Small intestine (tissue), 7 donors: ENCODE measurements at regions not wholly inside any gene's neighbourhood (a gene's known extent, or its start where the extent isn't known, plus 50 kb on each side); places are given as distances from the start of the nearest gene placed in this dataset.

Source experiments
- DNase-seq, 2 donors: peaks; one replicate each; pipeline versions ENCODE4 v3.0.0 to v3.0.0-alpha.2; 2013
- FAIRE-seq: peaks from 2 replicates; lab custom pipeline; 2012; peaks lifted over from hg19 to GRCh38; lab: Jason Lieb, UNC
- H3K27ac ChIP-seq, 3 donors: one replicate each; pipeline ENCODE4 v1.5.1; 2013; ENCODE audit warnings: low read length in 2 of 3, mild to moderate bottlenecking in 2 of 3, control low read depth in 1 of 3, inconsistent platforms in 1 of 3, low read depth in 1 of 3, moderate library complexity in 1 of 3
- H3K27me3 ChIP-seq, 3 donors: one replicate each; pipeline ENCODE4 v1.6.1; 2013; ENCODE audit warnings: low read length in 3 of 3, inconsistent platforms in 1 of 3; ENCODE audit not compliant: control insufficient read depth in 3 of 3, insufficient read depth in 3 of 3
- H3K36me3 ChIP-seq, 3 donors: one replicate each; pipeline ENCODE4 v1.6.1; 2013; ENCODE audit warnings: low read length in 3 of 3, inconsistent platforms in 1 of 3, low read depth in 1 of 3, mild to moderate bottlenecking in 1 of 3, moderate library complexity in 1 of 3; ENCODE audit not compliant: control insufficient read depth in 3 of 3, insufficient read depth in 2 of 3
- H3K4me1 ChIP-seq, 3 donors: one replicate each; pipeline ENCODE4 v1.6.1; 2013; ENCODE audit warnings: low read length in 2 of 3, inconsistent platforms in 1 of 3, low read depth in 1 of 3, mild to moderate bottlenecking in 1 of 3, moderate library complexity in 1 of 3; ENCODE audit not compliant: control insufficient read depth in 3 of 3, insufficient read depth in 2 of 3
- H3K4me3 ChIP-seq, 3 donors: one replicate each; pipeline ENCODE4 v1.5.1; 2013; ENCODE audit warnings: low read length in 3 of 3, control low read depth in 1 of 3, inconsistent platforms in 1 of 3, low read depth in 1 of 3, mild to moderate bottlenecking in 1 of 3, moderate library complexity in 1 of 3
- H3K9me3 ChIP-seq, 2 donors: one replicate each; pipeline ENCODE4 v1.6.1; 2013; ENCODE audit warnings: low read depth in 1 of 2, low read length in 1 of 2; ENCODE audit not compliant: control insufficient read depth in 2 of 2, insufficient read depth in 1 of 2
- WGBS, 3 donors: extraction: QIAGEN DNeasy Blood & Tissue Kit; methylation state at CpG; one replicate each; pipeline ENCODE4 v1.1.7; 2013; 5-methylcytosine and 5-hydroxymethylcytosine counted together
- donor health status: healthy with polysubstance abuse.
- donor health status: control.
- donor health status: control.
- donor health status: Bipolar disorder and iron deficiency.
- donor health status: healthy.

GRCh38 chr9:129391221-129391661, 213.2 kb upstream of the IER5L start:
- no peak for FAIRE-seq
- 65 to 86% (median 84%) methylated on average over 12 of the region's 12 CpGs for WGBS, 3 donors

GRCh38 chr9:129390541-129390940, 212.5 kb upstream of the IER5L start:
- DNase-seq (no peak), FAIRE-seq (no peak)
- no peak overlapping the region for H3K4me3 ChIP-seq
- WGBS, 3 donors, result 71 to 84% (median 77%) methylated on average over 3 of the region's 3 CpGs
- H3K4me1 ChIP-seq, result peaks cover 2 to 24% (median 4%) of the 10 kb centered on the region in 3 donors
- H3K27ac ChIP-seq, result no peak overlapping the region
- no peaks in the 10 kb centered on the region for H3K36me3 ChIP-seq
- H3K9me3 ChIP-seq, result no peaks in the 10 kb centered on the region
- no peaks in the 10 kb centered on the region for H3K27me3 ChIP-seq

More at GRCh38 chr9:129391221-129391661, 213.2 kb upstream of the IER5L start:
- H3K4me3 ChIP-seq, result no peak overlapping the region
- DNase-seq, result no peak
- no peaks in the 10 kb centered on the region for H3K36me3 ChIP-seq
- no peaks in the 10 kb centered on the region for H3K9me3 ChIP-seq
- H3K4me1 ChIP-seq, result peaks cover 2 to 24% (median 4%) of the 10 kb centered on the region in 3 donors
- no peaks in the 10 kb centered on the region for H3K27me3 ChIP-seq
- H3K27ac ChIP-seq, result no peak overlapping the region

GRCh38 chr9:129387822-129388221, 209.8 kb upstream of the IER5L start:
- DNase-seq, result no peak
- Histone ChIP-seq H3K9me3 (no peaks in the 10 kb centered on the region), H3K4me1 (peaks cover 2 to 35% (median 4%) of the 10 kb centered on the region in 3 donors), H3K27ac (no peak overlapping the region), H3K27me3 (no peaks in the 10 kb centered on the region), H3K36me3 (peaks cover 0 to 2% (median 0%) of the 10 kb centered on the region in 3 donors), H3K4me3 (no peak overlapping the region)
- no peak for FAIRE-seq
- 27 to 52% (median 37%) methylated on average over 3 of the region's 3 CpGs for WGBS, 3 donors

- Histone ChIP-seq H3K36me3 (peaks cover 0 to 2% (median 0%) of the 10 kb centered on the region in 3 donors), H3K4me3 (no peak overlapping the region), H3K9me3 (no peaks in the 10 kb centered on the region), H3K4me1 (peaks cover 2 to 39% (median 5%) of the 10 kb centered on the region in 3 donors), H3K27me3 (no peaks in the 10 kb centered on the region), H3K27ac (no peak overlapping the region)
- WGBS, 3 donors, result 80 to 93% (median 92%) methylated on average over 6 of the region's 6 CpGs
- DNase-seq (no peak), FAIRE-seq (no peak)
These were observed 208.7 kb upstream of the IER5L start for GRCh38 chr9:129386812-129387177.

GRCh38 chr9:129385211-129385934, 207.3 kb upstream of the IER5L start:
- H3K27ac ChIP-seq, result no peak overlapping the region
- H3K36me3 ChIP-seq, result peaks cover 0 to 2% (median 0%) of the 10 kb centered on the region in 3 donors
- H3K4me1 ChIP-seq, result peaks cover 0 to 26% (median 2%) of the 10 kb centered on the region in 3 donors
- no peak overlapping the region for H3K4me3 ChIP-seq
- 88 to 94% (median 93%) methylated on average over 11 of the region's 11 CpGs for WGBS, 3 donors
- FAIRE-seq, result no peak
- H3K9me3 ChIP-seq, result no peaks in the 10 kb centered on the region
- H3K27me3 ChIP-seq, result no peaks in the 10 kb centered on the region
- DNase-seq, result no peak

GRCh38 chr9:129384491-129385210, 206.6 kb upstream of the IER5L start:
- DNase-seq, result no peak
- Histone ChIP-seq H3K9me3 (no peaks in the 10 kb centered on the region), H3K4me1 (peaks cover 0 to 20% (median 2%) of the 10 kb centered on the region in 3 donors), H3K27me3 (no peaks in the 10 kb centered on the region), H3K36me3 (peaks cover 0 to 2% (median 0%) of the 10 kb centered on the region in 3 donors), H3K4me3 (peak overlapping the region in 1 of 3 donors; percentile 52), H3K27ac (peak overlapping the region in 1 of 3 donors; percentile 94)
- WGBS, 3 donors, result 93 to 95% (median 94%) methylated on average over 11 of the region's 11 CpGs
- no peak for FAIRE-seq

- no peak for FAIRE-seq
- H3K4me3 ChIP-seq, result peak overlapping the region; percentile 42 to 52 (median 46)
These were observed 205.8 kb upstream of the IER5L start for GRCh38 chr9:129383561-129384490.

More at GRCh38 chr9:129383561-129384490, 205.8 kb upstream of the IER5L start:
- DNase-seq, result peak; percentile 79 to 93
- 8 to 11% (median 9%) methylated on average over 60 to 65 of the region's 65 CpGs for WGBS, 3 donors
- H3K27ac ChIP-seq, result peak overlapping the region; percentile 80 to 94 (median 94)
- H3K4me1 ChIP-seq, result peaks cover 0 to 20% (median 2%) of the 10 kb centered on the region in 3 donors
- no peaks in the 10 kb centered on the region for H3K9me3 ChIP-seq
- no peaks in the 10 kb centered on the region for H3K27me3 ChIP-seq
- H3K36me3 ChIP-seq, result peaks cover 0 to 2% (median 0%) of the 10 kb centered on the region in 3 donors
